ENCODE measurements at regions not wholly inside any gene's neighbourhood (a gene's known extent, or its start where the extent isn't known, plus 50 kb on each side); places are given as distances from the start of the nearest gene placed in this dataset.

GRCh38 chr4:111502626-111503025 lies 642.6 kb upstream of the FAM241A start:
- H3K4me1 Mint-ChIP-seq: no peaks in the 10 kb centered on the region
- Histone ChIP-seq H3K9me3 (ENCODE audit: control insufficient read depth, low read length) (no peaks in the 10 kb centered on the region), H3K27ac (ENCODE audit: low read depth, low read length) (no peak overlapping the region), H3K36me3 (ENCODE audit: control insufficient read depth, insufficient read depth, low read length) (no peaks in the 10 kb centered on the region), H3K4me3 (ENCODE audit: low read length) (no peak overlapping the region), H3K9ac (ENCODE audit: extremely low read depth, low read length, poor library complexity, severe bottlenecking) (no peak overlapping the region), H3K27me3 (ENCODE audit: control insufficient read depth, insufficient read depth, low read length, poor library complexity, severe bottlenecking) (no peaks in the 10 kb centered on the region), H3K4me1 (ENCODE audit: control insufficient read depth, insufficient read depth, low read length) (no peaks in the 10 kb centered on the region)
- H3K4me3 Mint-ChIP-seq: no peak overlapping the region
- H3K9me3 Mint-ChIP-seq: no peaks in the 10 kb centered on the region
- H3K27me3 Mint-ChIP-seq (ENCODE audit: insufficient read depth): no peaks in the 10 kb centered on the region
- DNase-seq: no peak
- WGBS, 2 experiments (ENCODE audit: insufficient coverage in 1 of 2, insufficient read length in 1 of 2): 92% methylated on average over 2 of the region's 2 CpGs; no CpG with 5 or more reads in 1 of the 2 experiments
- no peaks in the 10 kb centered on the region for H3K36me3 Mint-ChIP-seq (ENCODE audit: low read depth)
- TF ChIP-seq, protein P1, sequence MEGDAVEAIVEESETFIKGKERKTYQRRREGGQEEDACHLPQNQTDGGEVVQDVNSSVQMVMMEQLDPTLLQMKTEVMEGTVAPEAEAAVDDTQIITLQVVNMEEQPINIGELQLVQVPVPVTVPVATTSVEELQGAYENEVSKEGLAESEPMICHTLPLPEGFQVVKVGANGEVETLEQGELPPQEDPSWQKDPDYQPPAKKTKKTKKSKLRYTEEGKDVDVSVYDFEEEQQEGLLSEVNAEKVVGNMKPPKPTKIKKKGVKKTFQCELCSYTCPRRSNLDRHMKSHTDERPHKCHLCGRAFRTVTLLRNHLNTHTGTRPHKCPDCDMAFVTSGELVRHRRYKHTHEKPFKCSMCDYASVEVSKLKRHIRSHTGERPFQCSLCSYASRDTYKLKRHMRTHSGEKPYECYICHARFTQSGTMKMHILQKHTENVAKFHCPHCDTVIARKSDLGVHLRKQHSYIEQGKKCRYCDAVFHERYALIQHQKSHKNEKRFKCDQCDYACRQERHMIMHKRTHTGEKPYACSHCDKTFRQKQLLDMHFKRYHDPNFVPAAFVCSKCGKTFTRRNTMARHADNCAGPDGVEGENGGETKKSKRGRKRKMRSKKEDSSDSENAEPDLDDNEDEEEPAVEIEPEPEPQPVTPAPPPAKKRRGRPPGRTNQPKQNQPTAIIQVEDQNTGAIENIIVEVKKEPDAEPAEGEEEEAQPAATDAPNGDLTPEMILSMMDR (conservative IDR thresholded peaks at IDR 0.05): no peak
- H3K27ac Mint-ChIP-seq: no peak overlapping the region

GRCh38 chr4:111506706-111507105 lies 638.5 kb upstream of the FAM241A start:
- Mint-ChIP-seq H3K36me3 (ENCODE audit: low read depth) (no peaks in the 10 kb centered on the region), H3K4me3 (no peak overlapping the region), H3K27me3 (ENCODE audit: insufficient read depth) (no peaks in the 10 kb centered on the region), H3K9me3 (no peaks in the 10 kb centered on the region), H3K4me1 (no peaks in the 10 kb centered on the region), H3K27ac (no peak overlapping the region)
- TF ChIP-seq, protein P1 (conservative IDR thresholded peaks at IDR 0.05): no peak
- Histone ChIP-seq H3K36me3 (ENCODE audit: control insufficient read depth, insufficient read depth, low read length) (no peaks in the 10 kb centered on the region), H3K27ac (ENCODE audit: low read depth, low read length) (no peak overlapping the region), H3K4me3 (ENCODE audit: low read length) (no peak overlapping the region), H3K9ac (ENCODE audit: extremely low read depth, low read length, poor library complexity, severe bottlenecking) (no peak overlapping the region), H3K4me1 (ENCODE audit: control insufficient read depth, insufficient read depth, low read length) (no peaks in the 10 kb centered on the region), H3K27me3 (ENCODE audit: control insufficient read depth, insufficient read depth, low read length, poor library complexity, severe bottlenecking) (no peaks in the 10 kb centered on the region), H3K9me3 (ENCODE audit: control insufficient read depth, low read length) (no peaks in the 10 kb centered on the region)
- no peak for DNase-seq
- WGBS, 2 experiments (ENCODE audit: insufficient coverage in 1 of 2, insufficient read length in 1 of 2): 93 to 94% methylated on average over 2 of the region's 2 CpGs

- Mint-ChIP-seq H3K4me1 (no peaks in the 10 kb centered on the region), H3K9me3 (no peaks in the 10 kb centered on the region), H3K4me3 (no peak overlapping the region), H3K36me3 (ENCODE audit: low read depth) (no peaks in the 10 kb centered on the region), H3K27ac (no peak overlapping the region), H3K27me3 (ENCODE audit: insufficient read depth) (no peaks in the 10 kb centered on the region)
- Histone ChIP-seq H3K27me3 (ENCODE audit: control insufficient read depth, insufficient read depth, low read length, poor library complexity, severe bottlenecking) (no peaks in the 10 kb centered on the region), H3K9me3 (ENCODE audit: control insufficient read depth, low read length) (no peaks in the 10 kb centered on the region), H3K4me1 (ENCODE audit: control insufficient read depth, insufficient read depth, low read length) (no peaks in the 10 kb centered on the region), H3K9ac (ENCODE audit: extremely low read depth, low read length, poor library complexity, severe bottlenecking) (no peak overlapping the region), H3K36me3 (ENCODE audit: control insufficient read depth, insufficient read depth, low read length) (no peaks in the 10 kb centered on the region), H3K4me3 (ENCODE audit: low read length) (no peak overlapping the region), H3K27ac (ENCODE audit: low read depth, low read length) (no peak overlapping the region)
- no peak for DNase-seq
- TF ChIP-seq, protein P1 (conservative IDR thresholded peaks at IDR 0.05): no peak
Observed at GRCh38 chr4:111510535-111510934, 634.7 kb upstream of the FAM241A start.
